ENCODE measurements at regions not wholly inside any gene's neighbourhood (a gene's known extent, or its start where the extent isn't known, plus 50 kb on each side); places are given as distances from the start of the nearest gene placed in this dataset.

GRCh38 chr9:16976427-16976826, 106.0 kb upstream of the BNC2 start:
- Histone ChIP-seq H3K9me3 (no peaks in the 10 kb centered on the region), H3K27me3 (no peaks in the 10 kb centered on the region), H3K4me1 (no peaks in the 10 kb centered on the region), H3K4me3 (no peak overlapping the region), H3K27ac (no peak overlapping the region), H3K36me3 (no peaks in the 10 kb centered on the region)
- intact Hi-C loops (cut with DNase I): no loop called here
- ATAC-seq: no peak
- DNase-seq: no peak
- no peak for TF ChIP-seq CTCF (IDR thresholded peaks at IDR 0.05)

- H3K9me3 ChIP-seq: no peaks in the 10 kb centered on the region
- TF ChIP-seq CTCF (IDR thresholded peaks at IDR 0.05): no peak
- H3K4me3 ChIP-seq: no peak overlapping the region
- no peak for DNase-seq
- no peak for ATAC-seq
- no peak overlapping the region for H3K27ac ChIP-seq
- intact Hi-C loops (cut with DNase I): no loop called here
- no peaks in the 10 kb centered on the region for H3K36me3 ChIP-seq
- H3K27me3 ChIP-seq: no peaks in the 10 kb centered on the region
- H3K4me1 ChIP-seq: no peaks in the 10 kb centered on the region
These were observed 104.0 kb upstream of the BNC2 start for GRCh38 chr9:16974436-16974835.

- Histone ChIP-seq H3K27me3 (no peaks in the 10 kb centered on the region), H3K27ac (no peak overlapping the region), H3K9me3 (no peaks in the 10 kb centered on the region), H3K4me3 (no peak overlapping the region), H3K36me3 (no peaks in the 10 kb centered on the region), H3K4me1 (no peaks in the 10 kb centered on the region)
- TF ChIP-seq CTCF (IDR thresholded peaks at IDR 0.05): no peak
- intact Hi-C loops (cut with DNase I): no loop called here
- ATAC-seq (no peak), DNase-seq (no peak)
These were observed 99.9 kb upstream of the BNC2 start for GRCh38 chr9:16970321-16970720.

GRCh38 chr9:16964228-16964627, 93.8 kb upstream of the BNC2 start:
- Histone ChIP-seq H3K4me3 (no peak overlapping the region), H3K9me3 (no peaks in the 10 kb centered on the region), H3K4me1 (no peaks in the 10 kb centered on the region), H3K27me3 (no peaks in the 10 kb centered on the region), H3K36me3 (no peaks in the 10 kb centered on the region), H3K27ac (no peak overlapping the region)
- intact Hi-C loops (cut with DNase I): no loop called here
- TF ChIP-seq CTCF (IDR thresholded peaks at IDR 0.05): no peak
- no peak for DNase-seq
- ATAC-seq: no peak

GRCh38 chr9:16960084-16960483, 89.6 kb upstream of the BNC2 start:
- no peak for TF ChIP-seq CTCF (IDR thresholded peaks at IDR 0.05)
- no peak overlapping the region for H3K27ac ChIP-seq
- intact Hi-C loops (cut with DNase I): no loop called here
- H3K36me3 ChIP-seq: no peaks in the 10 kb centered on the region
- DNase-seq (no peak), ATAC-seq (no peak)
- no peak overlapping the region for H3K4me3 ChIP-seq
- H3K4me1 ChIP-seq: no peaks in the 10 kb centered on the region
- no peaks in the 10 kb centered on the region for H3K9me3 ChIP-seq
- H3K27me3 ChIP-seq: no peaks in the 10 kb centered on the region

GRCh38 chr9:16959391-16959790, 88.9 kb upstream of the BNC2 start:
- Histone ChIP-seq H3K27me3 (no peaks in the 10 kb centered on the region), H3K4me1 (no peaks in the 10 kb centered on the region), H3K4me3 (no peak overlapping the region), H3K27ac (no peak overlapping the region), H3K36me3 (no peaks in the 10 kb centered on the region), H3K9me3 (no peaks in the 10 kb centered on the region)
- TF ChIP-seq CTCF (IDR thresholded peaks at IDR 0.05): no peak
- ATAC-seq (no peak), DNase-seq (no peak)
- intact Hi-C loops (cut with DNase I): no loop called here
